IPS-20b (cell line): ENCODE measurements at regions not wholly inside any gene's neighbourhood (a gene's known extent, or its start where the extent isn't known, plus 50 kb on each side); places are given as distances from the start of the nearest gene placed in this dataset.

Source experiments
- H3K27ac ChIP-seq: one replicate; pipeline ENCODE4 v1.5.1; 2013; ENCODE audit warnings: low read length
- H3K27me3 ChIP-seq: 2 replicates; pipeline ENCODE4 v1.6.1; 2013; ENCODE audit warnings: mild to moderate bottlenecking, low read length, inconsistent platforms; ENCODE audit not compliant: insufficient read depth
- H3K36me3 ChIP-seq: 2 replicates; pipeline ENCODE4 v1.6.1; 2013; ENCODE audit warnings: low read depth, mild to moderate bottlenecking, inconsistent platforms, low read length, moderate library complexity; ENCODE audit not compliant: insufficient read depth
- H3K4me1 ChIP-seq: 2 replicates; pipeline ENCODE4 v1.6.1; 2013; ENCODE audit warnings: mild to moderate bottlenecking, control low read depth, inconsistent platforms, low read length, moderate library complexity; ENCODE audit not compliant: insufficient read depth
- H3K4me3 ChIP-seq: 2 replicates; pipeline ENCODE4 v1.5.1; 2013; ENCODE audit warnings: mild to moderate bottlenecking, low read length, inconsistent platforms
- H3K9ac ChIP-seq: 2 replicates; pipeline ENCODE4 v1.6.1; 2013; ENCODE audit warnings: low read depth, mild to moderate bottlenecking, inconsistent platforms, low read length, moderate library complexity
- H3K9me3 ChIP-seq: 2 replicates; pipeline ENCODE4 v1.6.1; 2013; ENCODE audit warnings: mild to moderate bottlenecking, low read depth, low read length, inconsistent platforms; ENCODE audit not compliant: insufficient read depth

DNA sequence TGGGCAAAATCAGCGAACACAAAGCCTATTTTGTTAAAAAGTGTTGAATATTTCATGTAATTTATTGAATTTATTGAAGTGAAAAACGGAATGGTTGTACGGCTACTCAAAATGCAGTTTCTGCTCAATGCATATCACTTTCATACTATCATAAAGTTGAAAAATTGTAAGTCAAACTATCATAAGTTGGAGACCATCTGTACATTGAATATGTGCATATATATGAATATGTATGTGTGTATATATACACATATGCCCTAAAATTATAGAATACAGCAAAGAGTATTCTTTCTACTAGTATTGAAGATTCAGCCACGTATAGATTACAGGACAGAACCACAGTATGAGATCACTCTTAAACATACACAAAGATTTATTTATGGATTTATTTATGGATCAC is 499.0 kb upstream of the SULF2 start:
- Histone ChIP-seq H3K4me3 (no peak overlapping the region), H3K27ac (no peak overlapping the region), H3K27me3 (no peaks in the 10 kb centered on the region), H3K4me1 (0 out of 2 replicates have a peak, but pooled peaks cover 12% of the 10 kb centered on the region), H3K9ac (no peak overlapping the region), H3K36me3 (no peaks in the 10 kb centered on the region), H3K9me3 (no peaks in the 10 kb centered on the region)

DNA sequence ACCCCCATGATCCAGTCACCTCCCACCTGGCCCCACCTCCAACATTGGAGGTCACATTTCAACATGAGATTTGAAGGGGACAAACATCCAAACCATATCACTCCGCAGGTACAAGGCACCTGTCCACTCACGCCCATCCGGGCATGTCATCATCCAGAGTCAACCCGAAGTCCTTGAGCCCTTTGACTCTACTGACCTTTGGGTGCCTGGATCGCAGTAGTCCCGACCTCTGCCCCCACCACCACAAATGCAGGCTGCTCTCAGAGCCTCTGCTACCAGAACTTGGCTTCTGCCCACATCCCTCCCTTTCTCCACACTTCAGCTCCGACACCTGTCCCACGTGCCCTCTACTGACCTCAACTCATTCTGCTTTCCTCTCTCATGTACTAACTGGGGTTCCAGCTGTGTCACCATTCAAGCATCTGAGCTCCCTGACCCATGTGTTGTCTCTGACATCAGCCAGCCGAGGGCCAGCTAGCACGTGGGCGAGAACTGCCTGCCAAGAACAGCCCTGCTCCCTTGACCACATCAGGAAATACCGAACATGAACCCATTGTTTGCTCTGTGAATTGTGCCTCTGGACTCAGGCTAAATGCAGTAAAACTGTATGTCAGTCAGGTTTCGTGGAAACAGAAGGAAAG is 498.3 kb upstream of the SULF2 start:
- Histone ChIP-seq H3K4me1 (0 out of 2 replicates have a peak, but pooled peaks cover 12% of the 10 kb centered on the region), H3K9ac (no peak overlapping the region), H3K9me3 (no peaks in the 10 kb centered on the region), H3K36me3 (no peaks in the 10 kb centered on the region), H3K4me3 (no peak overlapping the region), H3K27me3 (no peaks in the 10 kb centered on the region), H3K27ac (no peak overlapping the region)

DNA sequence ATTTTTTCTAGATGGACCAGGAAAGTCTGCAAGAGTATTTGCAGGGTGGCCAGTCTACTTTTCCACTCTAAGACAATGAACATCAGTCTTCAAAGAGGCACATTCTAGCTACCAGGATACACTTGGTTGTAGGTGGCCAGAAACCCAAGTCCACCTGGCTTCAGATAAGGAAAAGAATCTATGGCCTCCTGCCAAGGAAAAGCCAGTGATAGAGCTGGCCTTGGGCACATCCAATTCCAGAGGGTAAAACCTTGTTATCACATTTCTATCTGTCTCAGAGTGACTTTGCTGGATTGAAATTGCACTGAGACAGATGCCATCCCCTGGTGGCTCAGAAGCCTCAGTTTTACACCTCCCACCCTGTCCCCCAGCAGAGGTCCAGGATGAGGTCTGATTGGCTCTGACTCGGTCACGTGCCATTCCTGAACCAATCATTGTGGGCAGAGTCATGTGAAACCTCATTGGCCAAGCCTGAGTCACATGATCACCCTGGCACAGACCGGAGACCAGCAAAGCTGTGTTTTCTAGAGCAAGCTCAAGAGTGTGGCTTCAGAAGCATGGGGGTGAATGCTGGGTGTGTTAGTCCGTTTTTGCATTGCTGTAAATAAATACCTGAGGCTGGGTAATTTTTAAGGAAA is 497.4 kb upstream of the SULF2 start:
- 0 out of 2 replicates have a peak, but pooled peaks cover 12% of the 10 kb centered on the region for H3K4me1 ChIP-seq
- no peak overlapping the region for H3K27ac ChIP-seq

DNA sequence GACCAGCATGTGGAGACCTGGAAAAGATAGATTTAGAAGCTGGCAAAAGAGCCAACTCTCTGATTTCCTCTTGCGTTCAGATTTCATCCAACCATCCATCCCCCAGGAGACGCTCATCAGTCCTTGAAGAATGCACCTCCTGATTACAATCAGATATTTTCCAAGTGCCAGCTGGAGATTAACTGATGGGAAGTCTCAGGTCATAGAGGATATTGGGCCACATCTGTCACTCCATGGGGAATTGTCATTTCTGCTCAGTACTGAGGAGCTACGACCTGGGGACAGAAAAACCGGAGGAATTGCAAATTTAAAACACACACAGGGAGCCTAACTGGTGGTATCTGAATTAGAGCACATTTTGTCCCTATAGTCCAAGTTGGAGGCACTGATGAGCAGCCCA is 496.2 kb upstream of the SULF2 start:
- Histone ChIP-seq H3K9ac (no peak overlapping the region), H3K27ac (no peak overlapping the region), H3K27me3 (no peaks in the 10 kb centered on the region), H3K36me3 (no peaks in the 10 kb centered on the region), H3K9me3 (no peaks in the 10 kb centered on the region), H3K4me3 (no peak overlapping the region), H3K4me1 (peaks cover 7% of the 10 kb centered on the region; the same call in 1 of the 2 replicates)

More for the DNA sequence above, 497.4 kb upstream of the SULF2 start:
- Histone ChIP-seq H3K9ac (no peak overlapping the region), H3K36me3 (no peaks in the 10 kb centered on the region), H3K4me3 (no peak overlapping the region), H3K27me3 (no peaks in the 10 kb centered on the region), H3K9me3 (no peaks in the 10 kb centered on the region)

DNA sequence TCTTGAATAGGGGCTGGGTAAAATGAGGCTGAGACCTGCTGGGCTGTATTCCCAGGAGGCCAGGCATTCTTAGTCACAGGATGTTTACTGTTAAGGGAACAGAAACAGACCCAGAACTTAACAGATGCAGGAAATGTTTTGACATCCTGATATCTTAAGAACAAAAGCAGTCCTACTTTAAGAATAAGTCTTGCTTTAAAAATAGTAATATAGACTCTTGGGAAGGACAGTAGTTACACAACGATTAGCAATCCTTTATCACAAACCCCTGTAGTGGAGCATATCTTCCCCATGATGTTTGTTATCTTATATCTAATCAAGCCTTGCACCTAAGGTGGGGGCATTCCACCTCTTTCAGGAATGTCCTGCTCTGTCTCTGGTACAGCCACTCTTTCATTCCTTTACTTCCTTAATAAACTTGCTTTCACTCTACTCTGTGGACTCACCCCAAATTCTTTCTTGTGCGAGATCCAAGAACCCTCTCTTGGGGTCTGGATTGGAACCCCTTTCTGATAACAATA is 493.7 kb upstream of the SULF2 start:
- peaks cover 12% of the 10 kb centered on the region; the same call in 1 of the 2 replicates for H3K4me1 ChIP-seq
- H3K36me3 ChIP-seq: no peaks in the 10 kb centered on the region
- no peaks in the 10 kb centered on the region for H3K27me3 ChIP-seq
- no peak overlapping the region for H3K9ac ChIP-seq
- H3K4me3 ChIP-seq: no peak overlapping the region
- H3K27ac ChIP-seq: no peak overlapping the region
- no peaks in the 10 kb centered on the region for H3K9me3 ChIP-seq

DNA sequence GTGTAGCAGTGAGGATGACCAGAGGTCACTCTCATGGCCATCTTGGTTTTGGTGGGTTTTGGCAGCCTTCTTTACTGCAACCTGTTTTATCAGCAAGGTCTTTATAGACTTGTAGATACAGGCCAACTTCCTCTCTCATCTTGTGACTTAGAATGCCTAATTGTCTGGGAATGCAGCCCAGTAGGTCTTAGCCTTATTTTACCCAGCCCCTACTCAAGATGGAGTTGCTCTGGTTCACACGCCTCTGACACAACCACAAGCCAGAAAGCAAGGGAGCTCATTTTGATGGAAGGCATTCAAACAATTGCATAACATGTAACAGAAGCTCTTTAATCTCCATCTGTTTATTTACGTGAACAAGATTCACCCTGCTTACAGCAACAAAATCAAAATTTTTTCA is 492.0 kb upstream of the SULF2 start:
- Histone ChIP-seq H3K27ac (no peak overlapping the region), H3K4me1 (peaks cover 12% of the 10 kb centered on the region; the same call in 1 of the 2 replicates), H3K9ac (no peak overlapping the region), H3K9me3 (no peaks in the 10 kb centered on the region), H3K4me3 (no peak overlapping the region), H3K27me3 (no peaks in the 10 kb centered on the region), H3K36me3 (no peaks in the 10 kb centered on the region)

DNA sequence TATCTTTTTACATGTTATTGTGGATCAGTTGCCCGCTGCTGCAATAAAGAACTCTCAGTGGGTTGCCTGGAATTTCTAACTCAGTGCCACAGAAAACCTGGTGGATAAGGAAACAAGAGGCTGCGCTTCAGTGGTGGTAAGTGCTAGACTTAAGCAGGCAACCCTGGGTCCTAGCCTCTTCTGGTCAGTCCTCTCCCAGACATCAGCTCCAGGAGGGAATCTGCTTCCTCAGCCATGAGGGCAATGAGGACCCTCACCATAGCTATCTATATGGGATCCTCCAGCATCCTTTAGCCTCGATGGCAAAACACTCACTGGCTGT is 490.7 kb upstream of the SULF2 start:
- H3K27ac ChIP-seq: no peak overlapping the region
- no peaks in the 10 kb centered on the region for H3K27me3 ChIP-seq
- H3K36me3 ChIP-seq: no peaks in the 10 kb centered on the region
- no peaks in the 10 kb centered on the region for H3K9me3 ChIP-seq
- H3K4me1 ChIP-seq: peaks cover 12% of the 10 kb centered on the region; the same call in 1 of the 2 replicates
- H3K9ac ChIP-seq: peak overlapping the region; percentile 14; the same call in 1 of the 2 replicates
- peak overlapping the region; percentile 33; the same call in 1 of the 2 replicates for H3K4me3 ChIP-seq

DNA sequence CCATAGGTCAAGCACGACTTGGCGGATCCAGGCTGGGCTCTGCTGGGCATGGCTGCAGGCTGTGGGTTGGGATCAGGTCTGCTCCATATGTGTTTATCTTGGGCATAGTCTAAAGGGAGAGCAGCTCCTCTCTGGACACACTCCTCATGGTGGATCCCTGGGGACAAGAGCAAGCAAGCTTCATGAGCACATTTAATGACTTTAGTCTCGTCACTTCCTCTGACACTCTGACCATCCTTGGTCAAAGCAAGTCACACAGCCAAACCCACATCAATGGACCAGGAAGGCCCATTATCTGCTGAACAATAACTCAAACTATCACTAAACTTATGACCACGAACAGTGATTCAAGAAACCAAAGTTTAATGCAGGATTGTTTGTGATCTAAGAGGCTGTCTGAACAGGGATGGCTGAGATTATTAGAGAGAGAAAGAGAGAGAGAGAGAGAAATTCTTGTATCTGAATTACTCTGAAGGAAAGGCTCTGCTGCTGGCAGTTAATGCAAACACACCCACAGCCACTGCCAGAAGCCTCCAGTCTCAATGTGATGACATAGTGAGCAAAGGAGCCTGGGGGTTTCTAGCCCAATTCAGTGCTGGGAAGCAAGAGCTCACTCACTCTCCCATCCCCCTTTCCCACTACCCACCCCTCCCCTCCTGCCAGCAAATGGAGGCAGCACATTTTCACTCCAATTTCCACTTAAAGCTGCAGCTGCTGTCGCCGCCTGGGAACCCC is 490.2 kb upstream of the SULF2 start:
- no peaks in the 10 kb centered on the region for H3K9me3 ChIP-seq
- H3K27ac ChIP-seq: no peak overlapping the region
- H3K9ac ChIP-seq: peak overlapping the region; percentile 14; the same call in 1 of the 2 replicates
- no peaks in the 10 kb centered on the region for H3K27me3 ChIP-seq
- H3K36me3 ChIP-seq: no peaks in the 10 kb centered on the region
- H3K4me3 ChIP-seq: peak overlapping the region; percentile 33; the same call in 1 of the 2 replicates
- H3K4me1 ChIP-seq: peaks cover 12% of the 10 kb centered on the region; the same call in 1 of the 2 replicates

DNA sequence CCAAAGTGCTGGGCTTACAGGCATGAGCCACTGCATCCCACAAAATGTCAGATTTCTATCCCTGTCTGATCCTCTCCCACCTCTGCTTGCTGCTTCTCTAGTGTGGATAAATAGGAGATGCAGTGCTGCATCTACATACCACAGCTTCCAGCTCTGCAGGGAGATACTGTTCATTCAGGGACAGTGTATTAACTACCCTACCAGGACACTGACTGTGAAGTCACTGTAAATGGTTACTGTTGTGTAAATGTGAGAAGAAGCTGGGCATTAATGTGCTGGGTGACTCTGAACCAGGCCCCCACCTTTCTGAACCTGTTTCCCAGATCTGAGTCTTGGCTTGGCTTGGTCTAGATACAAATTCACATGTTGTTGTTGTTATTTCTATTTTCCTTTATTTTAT is 488.6 kb upstream of the SULF2 start:
- Histone ChIP-seq H3K4me3 (no peak overlapping the region), H3K9ac (no peak overlapping the region), H3K36me3 (no peaks in the 10 kb centered on the region), H3K9me3 (no peaks in the 10 kb centered on the region), H3K27me3 (no peaks in the 10 kb centered on the region), H3K4me1 (peaks cover 12% of the 10 kb centered on the region; the same call in 1 of the 2 replicates), H3K27ac (no peak overlapping the region)

DNA sequence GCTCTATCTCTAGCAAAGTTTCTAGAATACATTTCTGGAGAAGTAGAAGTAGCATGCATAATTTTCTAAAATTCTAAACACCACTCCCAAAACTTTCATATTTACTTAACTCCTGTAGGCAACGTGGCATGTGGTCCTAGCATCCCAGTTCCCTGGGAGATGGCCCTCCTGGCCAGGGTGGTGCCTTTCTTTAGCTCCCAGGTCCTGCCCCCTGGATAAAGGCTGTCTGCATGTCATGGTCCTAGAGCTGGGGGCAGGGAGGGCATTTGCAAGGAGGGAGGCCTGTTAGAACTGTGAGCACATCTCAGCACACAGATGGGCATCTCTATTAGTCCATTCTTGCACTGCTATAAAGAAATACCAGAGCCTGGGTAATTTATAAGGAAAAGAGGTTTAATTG is 485.6 kb upstream of the SULF2 start:
- H3K9me3 ChIP-seq: no peaks in the 10 kb centered on the region
- H3K4me3 ChIP-seq: no peak overlapping the region
- peaks cover 5% of the 10 kb centered on the region; the same call in 1 of the 2 replicates for H3K4me1 ChIP-seq
- no peak overlapping the region for H3K9ac ChIP-seq
- no peaks in the 10 kb centered on the region for H3K36me3 ChIP-seq
- H3K27me3 ChIP-seq: no peaks in the 10 kb centered on the region
- no peak overlapping the region for H3K27ac ChIP-seq

DNA sequence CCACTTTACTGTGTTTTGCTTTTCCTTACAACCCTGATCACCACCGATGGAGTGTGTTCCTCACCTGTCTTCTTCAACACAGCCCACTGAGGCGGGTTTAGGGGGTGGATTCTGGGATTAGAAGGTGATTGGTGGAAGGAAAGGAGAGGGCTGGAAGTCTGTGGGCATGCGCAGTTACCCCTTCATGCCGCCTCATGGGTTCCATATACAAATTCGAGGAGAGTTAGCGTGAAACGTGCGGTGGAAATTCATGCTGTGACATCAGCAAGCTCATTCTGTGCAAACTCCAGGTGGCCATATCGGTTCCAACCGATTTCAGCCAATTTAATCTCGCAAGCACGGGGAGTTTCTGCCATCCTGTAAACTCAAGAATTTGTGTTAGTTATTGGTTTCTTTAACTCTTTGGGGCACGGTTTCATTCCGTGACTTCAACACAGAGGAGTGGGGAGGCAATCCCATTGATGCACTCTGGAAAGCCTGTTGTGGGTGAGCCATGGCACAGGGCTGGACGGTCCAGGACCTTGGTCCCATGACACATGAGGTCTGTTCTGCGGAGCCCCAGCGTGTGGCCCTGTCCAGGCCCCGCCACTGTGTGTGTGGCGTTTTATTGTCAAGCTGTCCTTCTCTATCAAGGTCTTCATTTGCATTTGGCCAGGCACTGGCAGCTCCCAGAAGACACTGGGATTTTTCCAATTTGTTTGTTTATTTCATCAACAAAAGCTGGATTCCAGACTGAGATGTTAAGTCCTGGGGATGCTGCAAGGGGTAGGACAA is 482.8 kb upstream of the SULF2 start:
- Histone ChIP-seq H3K4me3 (no peak overlapping the region), H3K27me3 (no peaks in the 10 kb centered on the region), H3K9me3 (no peaks in the 10 kb centered on the region), H3K9ac (no peak overlapping the region), H3K27ac (no peak overlapping the region), H3K36me3 (no peaks in the 10 kb centered on the region), H3K4me1 (no peaks in the 10 kb centered on the region)
